GM19240 (cell line): ENCODE measurements at regions not wholly inside any gene's neighbourhood (a gene's known extent, or its start where the extent isn't known, plus 50 kb on each side); places are given as distances from the start of the nearest gene placed in this dataset.

Source experiments
- DNase-seq: peaks from one replicate; pipeline ENCODE4 v3.0.0; 2011; ENCODE audit warnings: low spot score; ENCODE audit not compliant: insufficient read length

DNA sequence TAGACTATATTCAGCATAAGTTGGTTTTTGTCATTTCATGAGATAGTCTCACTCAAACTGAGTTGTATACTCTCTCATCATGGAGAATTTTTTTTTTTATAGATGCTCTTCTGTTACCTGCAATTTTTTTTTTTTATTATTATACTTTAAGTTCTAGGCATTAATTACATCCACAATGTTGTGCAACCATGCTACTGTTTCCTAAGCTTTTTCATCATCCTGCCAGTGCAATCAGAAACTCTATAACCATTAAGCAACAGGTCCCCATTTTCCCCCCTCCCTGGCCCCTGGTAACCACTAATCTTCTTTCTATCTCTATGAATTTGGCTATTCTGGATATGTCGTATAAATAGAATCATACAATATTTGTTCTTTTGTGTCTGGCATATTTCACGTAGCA, 321.6 kb downstream of the STIM2 start:
- no peak for DNase-seq

DNA sequence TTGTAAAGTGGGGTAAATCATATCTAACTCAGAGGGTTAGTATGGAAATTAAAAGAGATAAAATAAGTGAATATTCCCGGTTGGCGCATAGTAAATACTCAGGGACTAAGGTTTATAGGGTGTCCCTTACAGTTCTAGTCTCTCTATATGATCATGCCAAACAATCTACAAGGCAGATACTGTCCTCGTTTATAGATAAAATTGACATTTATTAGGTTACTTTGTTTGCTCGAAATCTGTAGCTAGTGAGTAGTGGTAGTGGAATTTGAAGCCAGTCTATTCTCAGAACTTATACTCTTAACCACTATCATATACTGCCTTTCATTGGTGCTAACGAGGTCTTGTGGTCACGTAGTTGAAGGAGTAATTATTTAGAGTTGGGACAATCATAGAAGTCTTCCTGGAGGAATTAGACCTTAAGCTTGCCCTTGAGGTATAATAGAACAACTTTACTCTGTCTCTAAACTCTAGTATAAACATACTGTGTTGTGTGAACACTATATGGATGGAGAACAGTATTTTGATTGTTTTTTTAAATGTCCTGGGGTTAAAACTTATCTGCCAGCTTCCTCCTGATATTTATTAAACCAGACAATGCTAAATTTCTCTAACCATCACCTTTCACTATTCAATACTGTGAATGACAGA, 324.0 kb downstream of the STIM2 start:
- DNase-seq, result no peak

DNA sequence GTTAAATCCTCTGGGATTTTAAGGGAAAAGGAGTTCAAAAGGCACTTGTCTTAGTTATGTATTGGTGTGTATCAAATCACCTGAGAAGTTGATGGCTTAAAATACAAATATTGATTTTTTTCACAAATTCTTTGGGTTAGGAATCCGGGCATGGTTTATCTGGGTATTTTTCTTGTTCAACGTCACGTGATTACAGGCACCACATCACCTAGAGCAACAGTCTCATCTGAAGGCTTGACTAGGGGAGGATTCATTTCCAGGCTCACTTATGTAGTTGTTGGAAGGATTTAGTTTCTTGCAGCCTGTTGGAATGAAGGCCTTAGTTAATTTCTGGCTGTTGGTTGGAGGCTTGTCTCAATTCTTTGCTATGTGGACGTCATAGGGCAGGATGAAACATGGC, 326.1 kb downstream of the STIM2 start:
- DNase-seq, result no peak

- DNase-seq, result no peak
Observed at GRCh38 chr4:27187786-27188185, 327.1 kb downstream of the STIM2 start.

- DNase-seq, result no peak
Observed at GRCh38 chr4:27189683-27190082, 329.0 kb downstream of the STIM2 start.

GRCh38 chr4:27191592-27191991, 331.0 kb downstream of the STIM2 start:
- no peak for DNase-seq

- no peak for DNase-seq
Observed at GRCh38 chr4:27194599-27195176, 334.0 kb downstream of the STIM2 start.

- DNase-seq, result no peak
Observed at GRCh38 chr4:27198246-27198645, 337.6 kb downstream of the STIM2 start.

DNA sequence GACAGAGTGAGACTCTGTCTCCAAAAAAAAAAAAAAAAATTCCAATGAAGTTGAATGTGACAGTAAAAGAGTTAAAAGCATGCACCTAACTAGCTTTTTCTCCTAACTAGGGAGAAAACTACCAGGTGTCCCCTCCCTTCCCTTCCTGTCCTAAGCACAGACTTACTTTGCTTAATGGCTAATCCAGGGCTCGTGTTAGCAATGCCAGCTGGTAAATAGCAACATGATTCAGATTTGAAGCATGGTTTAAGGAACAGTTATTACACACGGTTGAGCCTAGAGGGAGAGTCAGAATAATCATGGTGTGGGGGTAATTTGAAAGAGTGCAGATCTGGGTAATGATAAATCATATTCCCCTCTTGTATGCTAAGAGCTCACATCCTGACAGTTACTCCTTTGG, 338.3 kb downstream of the STIM2 start:
- DNase-seq, result no peak

- no peak for DNase-seq
Observed at GRCh38 chr4:27206009-27206408, 345.4 kb downstream of the STIM2 start.

DNA sequence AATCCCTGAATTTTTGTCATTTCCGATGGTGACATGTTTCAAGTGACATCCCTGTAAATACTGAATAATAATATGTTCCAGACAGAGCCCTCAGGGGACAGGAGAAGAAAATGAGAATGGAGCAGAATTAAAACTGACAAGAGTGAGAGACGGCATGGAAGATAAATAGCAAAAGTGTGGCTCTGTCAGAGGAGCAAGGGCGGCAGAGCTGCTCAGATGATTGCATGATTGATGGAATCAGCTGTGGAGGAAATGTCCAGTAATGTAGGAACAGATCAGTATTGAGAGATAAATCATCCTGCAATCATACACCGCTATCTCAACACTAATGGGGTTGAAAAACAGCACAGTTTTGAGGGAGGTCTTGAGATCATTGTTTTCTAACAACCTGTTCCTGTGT, 350.3 kb downstream of the STIM2 start:
- DNase-seq, result no peak

GRCh38 chr4:27214010-27214409, 353.4 kb downstream of the STIM2 start:
- DNase-seq, result no peak

GRCh38 chr4:27215220-27215826, 354.7 kb downstream of the STIM2 start:
- no peak for DNase-seq

DNA sequence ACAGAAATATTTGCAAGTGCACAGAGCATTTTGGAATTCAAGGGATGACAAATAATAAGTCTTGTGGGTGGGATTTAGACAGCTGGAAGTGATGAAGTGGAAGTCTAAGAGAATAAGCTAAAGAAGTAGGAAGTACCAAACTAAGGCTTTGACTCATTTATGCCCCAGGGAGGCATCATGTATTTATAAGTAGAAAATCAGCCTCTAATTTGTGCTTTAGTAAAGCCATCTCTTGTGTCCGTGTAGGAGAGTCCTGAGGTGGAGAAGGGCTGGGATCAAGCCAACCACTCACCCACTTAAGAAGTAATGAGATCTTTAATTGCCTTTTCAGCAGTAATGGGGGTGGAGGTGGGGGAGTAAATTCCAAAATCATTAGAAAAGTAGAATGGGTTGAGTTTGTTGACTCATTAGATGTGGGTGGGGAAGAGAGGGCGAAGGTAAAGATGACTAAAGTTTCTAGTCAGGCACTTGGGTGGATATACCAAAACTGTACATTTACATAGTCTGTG, 356.7 kb downstream of the STIM2 start:
- DNase-seq, result no peak

DNA sequence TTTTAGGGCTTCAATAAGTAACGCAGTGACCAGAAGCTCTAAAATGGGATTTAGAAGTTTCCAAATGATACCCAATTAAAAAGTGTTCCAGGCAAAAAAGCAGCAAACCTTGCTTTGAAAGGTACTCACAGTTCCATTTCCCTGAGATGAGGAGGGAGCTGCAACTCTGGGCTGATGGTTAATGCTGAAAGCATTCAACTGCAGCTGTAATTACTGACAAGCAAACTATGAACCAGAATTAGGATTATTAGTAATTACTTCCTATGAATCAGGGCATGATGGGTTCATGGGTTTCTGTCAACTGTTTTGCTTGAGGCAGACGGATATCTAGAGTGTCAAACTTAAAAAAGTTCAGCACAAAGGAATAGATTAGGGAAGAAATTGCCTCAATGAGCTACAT, 357.4 kb downstream of the STIM2 start:
- no peak for DNase-seq

DNA sequence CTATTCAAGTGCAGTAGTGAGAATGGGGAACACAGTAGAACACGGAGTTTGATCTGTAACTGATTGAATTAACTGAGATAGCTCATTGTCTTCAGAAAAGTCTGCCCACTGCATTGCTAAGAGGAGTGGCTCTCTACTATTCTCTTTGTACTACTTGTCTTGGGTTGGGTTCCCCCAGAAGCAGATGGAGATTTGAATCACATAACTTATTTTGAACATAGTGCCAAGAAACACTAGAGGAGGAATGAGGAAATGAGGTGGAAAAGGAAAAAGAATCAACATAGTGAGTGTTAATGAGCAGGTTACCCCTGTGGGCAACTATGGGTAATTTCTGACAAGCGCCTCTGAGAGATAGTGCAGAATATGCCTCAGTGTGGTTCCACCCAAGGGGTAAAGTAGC, 362.7 kb downstream of the STIM2 start:
- DNase-seq, result no peak

- no peak for DNase-seq
Observed at GRCh38 chr4:27233531-27233930, 372.9 kb downstream of the STIM2 start.

- no peak for DNase-seq
Observed at GRCh38 chr4:27234306-27234899, 373.8 kb downstream of the STIM2 start.

- DNase-seq, result no peak
Observed at GRCh38 chr4:27239641-27240040, 379.0 kb downstream of the STIM2 start.

DNA sequence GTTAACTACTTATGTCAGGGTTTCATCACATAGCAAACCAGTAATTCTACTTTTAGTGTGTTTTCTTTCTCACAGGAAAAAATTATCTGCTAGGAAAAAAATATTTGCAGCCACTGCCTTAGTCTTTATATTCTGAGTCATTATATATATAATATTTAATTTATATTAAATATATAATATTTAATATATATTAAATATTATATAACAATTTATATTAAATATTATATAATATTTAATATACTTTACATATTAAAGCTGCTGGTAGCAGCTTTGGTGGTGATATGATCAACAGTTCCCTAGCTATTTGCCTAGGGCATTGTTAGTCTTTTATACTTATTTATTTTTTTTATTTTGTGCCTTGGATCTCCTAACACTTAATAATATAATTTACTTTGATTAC, 381.6 kb downstream of the STIM2 start:
- no peak for DNase-seq

GRCh38 chr4:27245216-27245615, 384.6 kb downstream of the STIM2 start:
- no peak for DNase-seq

GRCh38 chr4:27248829-27249228, 388.2 kb downstream of the STIM2 start:
- no peak for DNase-seq

GRCh38 chr4:27251771-27252170, 391.1 kb downstream of the STIM2 start:
- DNase-seq, result no peak
